RWPE2 (cell line): ENCODE measurements at regions not wholly inside any gene's neighbourhood (a gene's known extent, or its start where the extent isn't known, plus 50 kb on each side); places are given as distances from the start of the nearest gene placed in this dataset.
A peak's percentile ranks its signal among the peaks of the same experiment; 100 is the strongest.

Experiments used
- ATAC-seq: fragments of 200-7000 bp; cut with Tn5 transposase; 3 replicates; pipeline ENCODE4 v1.9.1; 2021; ENCODE audit warnings: low read depth
- DNase-seq: peaks from one replicate; pipeline ENCODE4 v3.0.0-alpha.2; 2020; ENCODE audit warnings: low spot score
- H3K27ac ChIP-seq: fragments of 450-650 bp; 2 replicates; pipeline ENCODE4 v1.5.1; 2017; ENCODE audit warnings: mild to moderate bottlenecking; ENCODE audit not compliant: poor library complexity, severe bottlenecking
- H3K27me3 ChIP-seq: fragments of 250-450 bp; sonication (Bioruptor Pico); 2 replicates; pipeline ENCODE4 v1.5.1; 2021; ENCODE audit warnings: mild to moderate bottlenecking, moderate library complexity; ENCODE audit not compliant: insufficient read depth, poor library complexity, severe bottlenecking
- H3K36me3 ChIP-seq: fragments of 250-450 bp; sonication (Bioruptor Pico); 2 replicates; pipeline ENCODE4 v1.5.1; 2020; ENCODE audit warnings: low read depth, mild to moderate bottlenecking, moderate library complexity
- H3K4me1 ChIP-seq: fragments of 250-450 bp; sonication (Bioruptor Pico); 2 replicates; pipeline ENCODE4 v1.5.1; 2021; ENCODE audit warnings: mild to moderate bottlenecking, moderate library complexity; ENCODE audit not compliant: insufficient read depth, poor library complexity, severe bottlenecking
- H3K4me3 ChIP-seq: fragments of 250-450 bp; sonication (Bioruptor Pico); 2 replicates; pipeline ENCODE4 v1.5.1; 2021; ENCODE audit warnings: mild to moderate bottlenecking, moderate library complexity; ENCODE audit not compliant: severe bottlenecking
- H3K9me3 ChIP-seq: fragments of 250-450 bp; sonication (Bioruptor Pico); 2 replicates; pipeline ENCODE4 v1.5.1; 2021; ENCODE audit warnings: mild to moderate bottlenecking, moderate library complexity; ENCODE audit not compliant: severe bottlenecking
- TF ChIP-seq, protein P1 (sequence below): fragments of 450-650 bp; IDR thresholded peaks from one replicate; pipeline ENCODE4 v1.5.1; 2017; ENCODE audit warnings: mild to moderate bottlenecking, moderate library complexity; ENCODE audit not compliant: poor library complexity, severe bottlenecking

DNA sequence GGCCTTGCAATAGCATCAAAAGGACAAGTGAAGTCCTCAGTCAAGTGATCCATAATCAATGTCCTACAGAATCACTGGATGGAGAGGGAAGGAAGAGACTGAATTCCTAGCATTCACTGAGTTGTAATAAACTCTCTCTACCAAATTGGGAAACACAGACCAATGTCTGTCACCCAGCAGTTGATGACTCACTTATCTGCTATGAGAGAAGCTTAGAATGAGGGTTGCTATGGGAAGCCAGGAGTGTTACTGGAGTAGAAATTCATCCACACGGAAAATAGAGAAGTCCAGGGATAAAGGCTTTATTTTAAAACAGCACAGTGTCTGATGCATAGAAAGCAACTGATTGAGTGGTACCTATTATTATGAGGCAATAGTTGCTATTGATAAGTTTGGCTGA, 407.4 kb downstream of the BRINP1 start:
- DNase-seq (no peak), ATAC-seq (peak; percentile 87)
- Histone ChIP-seq H3K9me3 (no peaks in the 10 kb centered on the region), H3K27me3 (no peaks in the 10 kb centered on the region), H3K36me3 (no peaks in the 10 kb centered on the region), H3K4me3 (no peak overlapping the region), H3K27ac (no peak overlapping the region), H3K4me1 (no peaks in the 10 kb centered on the region)
- TF ChIP-seq, protein P1, sequence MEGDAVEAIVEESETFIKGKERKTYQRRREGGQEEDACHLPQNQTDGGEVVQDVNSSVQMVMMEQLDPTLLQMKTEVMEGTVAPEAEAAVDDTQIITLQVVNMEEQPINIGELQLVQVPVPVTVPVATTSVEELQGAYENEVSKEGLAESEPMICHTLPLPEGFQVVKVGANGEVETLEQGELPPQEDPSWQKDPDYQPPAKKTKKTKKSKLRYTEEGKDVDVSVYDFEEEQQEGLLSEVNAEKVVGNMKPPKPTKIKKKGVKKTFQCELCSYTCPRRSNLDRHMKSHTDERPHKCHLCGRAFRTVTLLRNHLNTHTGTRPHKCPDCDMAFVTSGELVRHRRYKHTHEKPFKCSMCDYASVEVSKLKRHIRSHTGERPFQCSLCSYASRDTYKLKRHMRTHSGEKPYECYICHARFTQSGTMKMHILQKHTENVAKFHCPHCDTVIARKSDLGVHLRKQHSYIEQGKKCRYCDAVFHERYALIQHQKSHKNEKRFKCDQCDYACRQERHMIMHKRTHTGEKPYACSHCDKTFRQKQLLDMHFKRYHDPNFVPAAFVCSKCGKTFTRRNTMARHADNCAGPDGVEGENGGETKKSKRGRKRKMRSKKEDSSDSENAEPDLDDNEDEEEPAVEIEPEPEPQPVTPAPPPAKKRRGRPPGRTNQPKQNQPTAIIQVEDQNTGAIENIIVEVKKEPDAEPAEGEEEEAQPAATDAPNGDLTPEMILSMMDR = no peak

DNA sequence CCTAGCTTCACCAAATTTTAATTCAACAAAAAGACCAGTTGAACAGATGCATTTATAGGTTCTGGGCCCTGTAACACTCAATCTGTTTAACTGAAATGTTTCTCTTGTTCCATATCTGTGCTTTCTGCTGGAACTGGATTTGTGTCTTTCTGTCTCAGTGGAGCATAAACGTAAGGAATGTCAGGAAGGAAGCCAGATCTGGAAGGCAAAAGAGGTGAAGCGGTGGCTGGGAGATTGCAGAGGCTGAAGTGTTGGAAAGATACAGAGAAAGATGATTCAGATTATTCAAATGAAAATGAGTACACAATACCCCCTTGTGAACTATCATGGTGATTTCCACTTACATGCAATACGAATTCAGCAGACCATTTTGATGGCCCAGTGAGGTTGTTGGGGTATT, 406.8 kb downstream of the BRINP1 start:
- no peaks in the 10 kb centered on the region for H3K9me3 ChIP-seq
- no peak overlapping the region for H3K4me3 ChIP-seq
- no peaks in the 10 kb centered on the region for H3K4me1 ChIP-seq
- TF ChIP-seq, protein P1 = no peak
- H3K27me3 ChIP-seq = no peaks in the 10 kb centered on the region
- no peaks in the 10 kb centered on the region for H3K36me3 ChIP-seq
- DNase-seq = no peak
- no peak for ATAC-seq
- H3K27ac ChIP-seq = no peak overlapping the region

DNA sequence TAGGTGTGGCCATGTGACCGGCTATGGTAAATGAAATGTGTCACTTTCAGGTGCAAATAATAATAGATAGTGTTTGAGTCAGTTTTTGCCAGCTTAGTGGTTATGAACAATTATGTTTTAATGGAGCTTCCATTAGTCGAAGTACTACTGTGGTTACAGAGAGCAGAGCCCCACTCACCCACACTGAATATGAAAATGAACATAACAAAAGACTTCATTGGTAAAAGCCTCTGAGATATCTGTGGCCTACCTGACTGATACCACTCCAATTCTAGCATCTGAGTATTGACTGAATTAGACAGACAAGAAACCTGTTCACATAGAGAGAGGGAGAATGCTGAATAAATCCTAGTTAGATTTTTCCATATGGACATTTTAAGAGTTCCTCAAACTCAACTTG, 405.6 kb downstream of the BRINP1 start:
- Histone ChIP-seq H3K4me3 (no peak overlapping the region), H3K27ac (no peak overlapping the region), H3K27me3 (no peaks in the 10 kb centered on the region), H3K9me3 (no peaks in the 10 kb centered on the region), H3K36me3 (no peaks in the 10 kb centered on the region), H3K4me1 (no peaks in the 10 kb centered on the region)
- TF ChIP-seq, protein P1 = no peak
- ATAC-seq = no peak
- DNase-seq = no peak

- Histone ChIP-seq H3K27me3 (no peaks in the 10 kb centered on the region), H3K4me3 (no peak overlapping the region), H3K36me3 (no peaks in the 10 kb centered on the region), H3K9me3 (no peaks in the 10 kb centered on the region), H3K27ac (no peak overlapping the region), H3K4me1 (no peaks in the 10 kb centered on the region)
- TF ChIP-seq, protein P1 = no peak
- ATAC-seq (no peak), DNase-seq (no peak)
Measured at GRCh38 chr9:118967901-118968300, 401.3 kb downstream of the BRINP1 start.

DNA sequence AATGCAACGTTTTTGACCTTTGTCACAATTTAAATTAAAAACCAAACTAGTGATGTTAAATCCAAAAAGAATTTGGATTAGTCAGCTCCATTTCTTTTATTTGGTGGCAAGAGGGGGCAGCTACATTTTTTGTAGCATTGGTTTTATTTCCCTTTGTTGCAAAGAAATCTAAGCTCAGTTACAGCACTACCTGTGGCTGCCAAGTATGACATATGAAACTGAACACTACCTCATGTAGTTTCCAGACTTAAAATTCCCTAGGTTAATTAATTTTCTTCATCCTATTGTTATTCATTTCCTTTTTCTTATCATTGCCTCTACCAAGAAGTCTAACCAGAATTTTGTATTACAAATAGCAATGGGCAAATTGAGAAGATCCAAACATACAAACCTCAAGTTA, 393.5 kb downstream of the BRINP1 start:
- no peak for DNase-seq
- no peaks in the 10 kb centered on the region for H3K4me1 ChIP-seq

More for the DNA sequence above, 393.5 kb downstream of the BRINP1 start:
- H3K36me3 ChIP-seq = no peaks in the 10 kb centered on the region
- H3K4me3 ChIP-seq = no peak overlapping the region
- no peaks in the 10 kb centered on the region for H3K27me3 ChIP-seq
- H3K27ac ChIP-seq = no peak overlapping the region
- no peaks in the 10 kb centered on the region for H3K9me3 ChIP-seq
- TF ChIP-seq, protein P1 = no peak
- no peak for ATAC-seq
